GM12878 (cell line): ENCODE measurements at regions not wholly inside any gene's neighbourhood (a gene's known extent, or its start where the extent isn't known, plus 50 kb on each side); places are given as distances from the start of the nearest gene placed in this dataset.

ENCODE experiments used
- ATAC-seq: fragments of 200-7000 bp; cut with Tn5 transposase; 3 replicates; pipeline ENCODE4 v1.9.1; 2020; ENCODE audit warnings: mild to moderate bottlenecking, moderate library complexity
- BruUV-seq: library from RNA; stranded (reverse); fragments of 400-500 nt; replicated peaks from 2 replicates; lab custom pipeline; 2021; lab: Mats Ljungman, UMichigan
- CTCF ChIA-PET: fragments of 300-600 bp; sonication (Branson Sonifier 250); formaldehyde crosslinking; extraction: SDS; loops from one replicate; lab custom pipeline; 2021; ENCODE audit warnings: inconsistent platforms; lab: Yijun Ruan, JAX
- POLR2A ChIA-PET: fragments of 350-600 bp; formaldehyde crosslinking; extraction: SDS; loops from one replicate; lab custom pipeline; 2021; ENCODE audit warnings: inconsistent platforms; lab: Charles Lee
- RAD21 ChIA-PET: fragments of 300-600 bp; sonication (Branson Sonifier 250); formaldehyde crosslinking; loops from one replicate; lab custom pipeline; 2023; ENCODE audit warnings: antibody characterized with exemption; ENCODE audit not compliant: unreplicated experiment; lab: Charles Lee
- SMC1A ChIA-PET: fragments of 300-600 bp; sonication (Branson Sonifier 250); formaldehyde crosslinking; loops from one replicate; lab custom pipeline; 2023; ENCODE audit not compliant: unreplicated experiment, uncharacterized antibody; lab: Charles Lee
- DNase-seq: peaks from one replicate; pipeline ENCODE4 v3.0.0-alpha.2; 2011; ENCODE audit warnings: low read depth, low spot score
- FAIRE-seq: peaks from 3 replicates; lab custom pipeline; 2011; peaks lifted over from hg19 to GRCh38; lab: Jason Lieb, UNC
- H2AFZ ChIP-seq: 2 replicates; pipeline ENCODE4 v1.6.0; 2011; ENCODE audit warnings: low read depth, low read length, control low read depth; ENCODE audit not compliant: control insufficient read depth
- H3K27ac ChIP-seq: 2 replicates; pipeline ENCODE4 v1.5.1; 2011; ENCODE audit warnings: control low read depth; ENCODE audit not compliant: control insufficient read depth, insufficient read depth
- H3K27me3 ChIP-seq, 2 experiments: replicated peaks in 1 of 2; 2 replicates each; pipeline versions ENCODE4 v1.6.0 to v1.6.1; 2011; ENCODE audit warnings: low read length in 1 of 2; ENCODE audit not compliant: control insufficient read depth in 2 of 2, insufficient read depth in 2 of 2
- H3K36me3 ChIP-seq, 2 experiments: 2 replicates each; pipeline ENCODE4 v1.5.1; 2011; ENCODE audit warnings: low read length in 1 of 2; ENCODE audit not compliant: control insufficient read depth in 2 of 2, insufficient read depth in 2 of 2
- H3K4me1 ChIP-seq: 2 replicates; pipeline ENCODE4 v1.6.1; 2011; ENCODE audit warnings: mild to moderate bottlenecking, low read length, moderate library complexity, mixed read lengths; ENCODE audit not compliant: control insufficient read depth, insufficient read depth
- H3K4me2 ChIP-seq: 2 replicates; pipeline ENCODE4 v1.6.0; 2011; ENCODE audit warnings: control low read depth; ENCODE audit not compliant: control insufficient read depth, insufficient read depth
- H3K4me3 ChIP-seq: fragments of 200-600 bp; sonication (generic); 2 replicates; pipeline ENCODE4 v1.5.1; 2016
- H3K79me2 ChIP-seq: 2 replicates; pipeline ENCODE4 v1.6.0; 2011; ENCODE audit warnings: low read length; ENCODE audit not compliant: control insufficient read depth, insufficient read depth
- H3K9ac ChIP-seq: 2 replicates; pipeline ENCODE4 v1.8.0; 2011; ENCODE audit warnings: low read length, control low read depth, mixed read lengths; ENCODE audit not compliant: control insufficient read depth, insufficient read depth
- H3K9me3 ChIP-seq: replicated peaks from 3 replicates; pipeline ENCODE4 v1.5.1; 2011; ENCODE audit warnings: mild to moderate bottlenecking, low read length; ENCODE audit not compliant: control insufficient read depth, insufficient read depth
- H4K20me1 ChIP-seq: 2 replicates; pipeline ENCODE4 v1.6.0; 2011; ENCODE audit not compliant: control insufficient read depth, insufficient read depth
- CBFB ChIP-seq: IDR thresholded peaks from 2 replicates; pipeline ENCODE4 v1.6.1; 2016; ENCODE audit warnings: antibody characterized with exemption, low read depth
- ELK1 ChIP-seq: IDR thresholded peaks from 2 replicates; pipeline ENCODE4 v1.6.1; 2012; ENCODE audit warnings: low read depth, low read length, improper control_type of control experiment
- ETV6 ChIP-seq, 2 experiments: fragments of 450-650 bp in 1 of 2; IDR thresholded peaks in 1 of 2; conservative IDR thresholded peaks in 1 of 2; 2 replicates each; pipeline ENCODE4 v1.6.1; 2014; ENCODE audit warnings: antibody characterized with exemption in 1 of 2, borderline replicate concordance in 1 of 2, low read depth in 1 of 2, mild to moderate bottlenecking in 1 of 2, moderate library complexity in 1 of 2
- HDGF ChIP-seq: fragments of 450-650 bp; IDR thresholded peaks from 2 replicates; pipeline ENCODE4 v1.6.1; 2016; ENCODE audit warnings: antibody characterized with exemption
- KLF5 ChIP-seq: fragments of 450-650 bp; IDR thresholded peaks from 2 replicates; pipeline ENCODE4 v1.6.1; 2014; ENCODE audit warnings: mild to moderate bottlenecking; ENCODE audit not compliant: partially characterized antibody
- MYB ChIP-seq: fragments of 150-350 bp; IDR thresholded peaks from 2 replicates; pipeline ENCODE4 v1.6.1; 2014; ENCODE audit warnings: mild to moderate bottlenecking, low read depth, low read length, borderline replicate concordance
- NFXL1 ChIP-seq: fragments of 450-650 bp; IDR thresholded peaks from 2 replicates; pipeline ENCODE4 v1.6.1; 2017; ENCODE audit warnings: antibody characterized with exemption, mild to moderate bottlenecking, borderline replicate concordance
- POLR2A ChIP-seq: IDR thresholded peaks from 2 replicates; pipeline ENCODE4 v1.6.1; 2011; ENCODE audit warnings: low read depth, mild to moderate bottlenecking, low read length
- PRDM15 ChIP-seq: fragments of 450-650 bp; formaldehyde crosslinking; IDR thresholded peaks from 2 replicates; pipeline ENCODE4 v1.4.0; 2020; ENCODE audit warnings: mild to moderate bottlenecking, moderate library complexity
- RAD51 ChIP-seq: fragments of 450-650 bp; IDR thresholded peaks from 2 replicates; pipeline ENCODE4 v1.6.1; 2016; ENCODE audit warnings: moderate library complexity, mild to moderate bottlenecking, inconsistent platforms
- TAF1 ChIP-seq: IDR thresholded peaks from 2 replicates; pipeline ENCODE4 v1.6.1; 2011; ENCODE audit warnings: mild to moderate bottlenecking, low read depth, low read length, borderline replicate concordance
- TCF12 ChIP-seq: IDR thresholded peaks from 2 replicates; pipeline ENCODE4 v1.6.1; 2011; ENCODE audit warnings: low read depth, mild to moderate bottlenecking, low read length
- WGBS: methylation state at CpG from one replicate; pipeline ENCODE4 v1.1.6; 2016; ENCODE audit warnings: low lambda C conversion rate; ENCODE audit not compliant: insufficient replicate concordance, insufficient coverage; ENCODE audit errors: missing lambda C conversion rate; 5-methylcytosine and 5-hydroxymethylcytosine counted together
- in situ Hi-C: fragments of 300-500 bp; cut with MboI; formaldehyde crosslinking; loops from 9 replicates; pipeline ENCODE4 v1.14.3; 2018; ENCODE audit warnings: mixed read lengths
- intact Hi-C: fragments of 100-400 bp; cut with micrococcal nuclease; formaldehyde crosslinking; loops from one replicate; pipeline ENCODE4 v1.14.2; 2022; ENCODE audit not compliant: unreplicated experiment
- TF ChIP-seq, protein P1 (sequence below): IDR thresholded peaks from 2 replicates; pipeline ENCODE4 v1.6.1; 2012; ENCODE audit warnings: low read depth, low read length, improper control_type of control experiment

- Histone ChIP-seq H3K79me2 (no peaks in the 10 kb centered on the region), H2AFZ (no peak overlapping the region), H3K27me3 (no peaks in the 10 kb centered on the region), H3K9me3 (no peaks in the 10 kb centered on the region), H3K4me2 (no peak overlapping the region), H3K27ac (no peak overlapping the region), H3K36me3 (no peaks in the 10 kb centered on the region), H3K4me3 (no peak overlapping the region), H3K9ac (no peak overlapping the region)
- in situ Hi-C loops = no loop called here
- FAIRE-seq (no peak), DNase-seq (no peak), ATAC-seq (no peak)
- 0% methylated on average over 2 of the region's 2 CpGs for WGBS
- no TSS peak for BruUV-seq
- ChIA-PET SMC1A (interaction anchor here (0.6 kb wide), 1 partner anchor 84 kb away, joined by 3 read pairs; no protein-coding TSS in a partner anchor), RAD21 (no interaction called here), POLR2A (no interaction called here)
- intact Hi-C loops = no loop called here
- TF ChIP-seq KLF5 (no peak), NFXL1 (no peak), ETV6 (conservative IDR thresholded peaks at IDR 0.05 in 1 of 2, IDR thresholded peaks at IDR 0.05 in 1 of 2; ENCODE audit: borderline replicate concordance in 1 of 2, low read depth in 1 of 2) (no peak), HDGF (no peak)
- TF ChIP-seq, all 136 proteins: peak for 0
- CTCF ChIA-PET = no interaction called here
- Histone ChIP-seq H4K20me1 (no peaks in the 10 kb centered on the region), H3K4me1 (no peaks in the 10 kb centered on the region)
These were observed 181.4 kb upstream of the WSCD1 start for GRCh38 chr17:5888811-5889210.

- Histone ChIP-seq H3K9ac (no peak overlapping the region), H3K27me3 (no peaks in the 10 kb centered on the region; a peak in 1 of 4 replicates), H3K9me3 (no peaks in the 10 kb centered on the region), H3K4me2 (no peak overlapping the region), H3K27ac (no peak overlapping the region), H3K4me1 (no peaks in the 10 kb centered on the region), H3K36me3 (no peaks in the 10 kb centered on the region), H2AFZ (no peak overlapping the region), H3K4me3 (no peak overlapping the region), H3K79me2 (no peaks in the 10 kb centered on the region), H4K20me1 (no peaks in the 10 kb centered on the region)
- no TSS peak for BruUV-seq
- intact Hi-C loops (no loop called here), in situ Hi-C loops (no loop called here)
- FAIRE-seq (no peak), DNase-seq (no peak), ATAC-seq (no peak)
- ChIA-PET CTCF (interaction anchor here (1.1 kb wide), 1 partner anchor 580 kb away, joined by 3 read pairs; no protein-coding TSS in a partner anchor), POLR2A (no interaction called here), SMC1A (no interaction called here), RAD21 (no interaction called here)
- whole genome bisulfite sequencing = 0% methylated on average over 3 of the region's 3 CpGs
- TF ChIP-seq MYB (no peak), POLR2A (no peak), TAF1 (no peak), PRDM15 (CRISPR knock-in tag) (no peak), RAD51 (no peak), TCF12 (no peak), CBFB (no peak), ELK1 (no peak)
- TF ChIP-seq, protein P1, sequence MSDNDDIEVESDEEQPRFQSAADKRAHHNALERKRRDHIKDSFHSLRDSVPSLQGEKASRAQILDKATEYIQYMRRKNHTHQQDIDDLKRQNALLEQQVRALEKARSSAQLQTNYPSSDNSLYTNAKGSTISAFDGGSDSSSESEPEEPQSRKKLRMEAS = no peak
These were observed 177.1 kb upstream of the WSCD1 start for GRCh38 chr17:5892921-5893675.
